Right renal cortex interstitium (tissue), 3 donors: ENCODE measurements at regions not wholly inside any gene's neighbourhood (a gene's known extent, or its start where the extent isn't known, plus 50 kb on each side); places are given as distances from the start of the nearest gene placed in this dataset.

Source experiments
- DNase-seq, 3 donors: peaks; one replicate each; pipeline ENCODE4 v3.0.0-alpha.2; 2013; ENCODE audit warnings: low read depth in 3 of 3, low spot score in 2 of 3

- DNase-seq, result no peak
These were observed 53.6 kb upstream of the CTDP1 start for GRCh38 chr18:79625924-79626561.

- DNase-seq, result no peak
These were observed 52.5 kb upstream of the CTDP1 start for GRCh38 chr18:79626905-79627749.

- no peak for DNase-seq
These were observed 51.8 kb upstream of the CTDP1 start for GRCh38 chr18:79627750-79628294.

- DNase-seq, result no peak
These were observed 51.0 kb upstream of the CTDP1 start for GRCh38 chr18:79628416-79629248.

- DNase-seq, result no peak
These were observed 50.4 kb upstream of the CTDP1 start for GRCh38 chr18:79629249-79629558.

GRCh38 chr18:79629606-79630005 is 50.0 kb upstream of the CTDP1 start:
- no peak for DNase-seq
